Ovary (tissue), 3 donors: ENCODE measurements at regions not wholly inside any gene's neighbourhood (a gene's known extent, or its start where the extent isn't known, plus 50 kb on each side); places are given as distances from the start of the nearest gene placed in this dataset.

Experiments used
- CTCF ChIP-seq, 3 donors: fragments of 450-650 bp in 2 of 3; fragments of 200-600 bp in 1 of 3; IDR thresholded peaks; one replicate each; pipeline versions ENCODE4 v1.5.1 to v1.8.0; 2016 to 2022; ENCODE audit warnings: antibody characterized with exemption in 3 of 3, mild to moderate bottlenecking in 1 of 3
- POLR2A ChIP-seq: fragments of 450-650 bp; IDR thresholded peaks from one replicate; pipeline ENCODE4 v1.6.1; 2017; ENCODE audit warnings: antibody characterized with exemption, mild to moderate bottlenecking, moderate library complexity
- donor health status: DM: no; HTN: no; CAD: no.

GRCh38 chr4:92045718-92046117 is 258.0 kb upstream of the GRID2 start:
- no peak for TF ChIP-seq CTCF (IDR thresholded peaks at IDR 0.05)
- no peak for TF ChIP-seq POLR2A
